ENCODE measurements at regions not wholly inside any gene's neighbourhood (a gene's known extent, or its start where the extent isn't known, plus 50 kb on each side); places are given as distances from the start of the nearest gene placed in this dataset.

DNA sequence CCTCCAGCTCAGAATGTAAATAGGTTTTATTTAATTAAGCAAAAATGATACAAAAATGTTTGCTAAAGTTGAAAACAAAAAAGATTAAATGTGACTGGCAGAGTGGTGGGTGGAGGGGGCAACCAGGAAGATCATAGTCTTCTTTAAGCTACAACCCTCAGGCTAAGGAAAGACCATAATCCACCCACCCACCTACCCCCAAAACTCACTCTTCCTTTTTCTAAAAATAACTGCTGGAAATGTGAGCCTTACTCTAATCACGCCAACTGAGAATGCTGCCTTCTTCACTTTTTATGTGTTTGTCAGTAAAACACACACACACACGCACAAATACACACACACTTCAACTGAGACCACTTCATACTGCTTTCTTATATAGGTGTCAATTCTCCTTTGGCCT, 230.0 kb upstream of the EGLN3 start:
- Histone ChIP-seq H3K9me3 (no peaks in the 10 kb centered on the region), H3K27me3 (no peaks in the 10 kb centered on the region), H3K4me1 (ENCODE audit: control insufficient read depth in 1 of 2, insufficient read depth in 1 of 2, low read depth in 1 of 2, low read length in 1 of 2) (no peaks in the 10 kb centered on the region), H3K36me3 (no peaks in the 10 kb centered on the region), H3K4me3 (ENCODE audit: low read depth in 1 of 2, low read length in 1 of 2) (no peak overlapping the region), H3K27ac (no peak overlapping the region)
- TF ChIP-seq, protein P1, sequence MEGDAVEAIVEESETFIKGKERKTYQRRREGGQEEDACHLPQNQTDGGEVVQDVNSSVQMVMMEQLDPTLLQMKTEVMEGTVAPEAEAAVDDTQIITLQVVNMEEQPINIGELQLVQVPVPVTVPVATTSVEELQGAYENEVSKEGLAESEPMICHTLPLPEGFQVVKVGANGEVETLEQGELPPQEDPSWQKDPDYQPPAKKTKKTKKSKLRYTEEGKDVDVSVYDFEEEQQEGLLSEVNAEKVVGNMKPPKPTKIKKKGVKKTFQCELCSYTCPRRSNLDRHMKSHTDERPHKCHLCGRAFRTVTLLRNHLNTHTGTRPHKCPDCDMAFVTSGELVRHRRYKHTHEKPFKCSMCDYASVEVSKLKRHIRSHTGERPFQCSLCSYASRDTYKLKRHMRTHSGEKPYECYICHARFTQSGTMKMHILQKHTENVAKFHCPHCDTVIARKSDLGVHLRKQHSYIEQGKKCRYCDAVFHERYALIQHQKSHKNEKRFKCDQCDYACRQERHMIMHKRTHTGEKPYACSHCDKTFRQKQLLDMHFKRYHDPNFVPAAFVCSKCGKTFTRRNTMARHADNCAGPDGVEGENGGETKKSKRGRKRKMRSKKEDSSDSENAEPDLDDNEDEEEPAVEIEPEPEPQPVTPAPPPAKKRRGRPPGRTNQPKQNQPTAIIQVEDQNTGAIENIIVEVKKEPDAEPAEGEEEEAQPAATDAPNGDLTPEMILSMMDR (IDR thresholded peaks at IDR 0.05), result no peak

DNA sequence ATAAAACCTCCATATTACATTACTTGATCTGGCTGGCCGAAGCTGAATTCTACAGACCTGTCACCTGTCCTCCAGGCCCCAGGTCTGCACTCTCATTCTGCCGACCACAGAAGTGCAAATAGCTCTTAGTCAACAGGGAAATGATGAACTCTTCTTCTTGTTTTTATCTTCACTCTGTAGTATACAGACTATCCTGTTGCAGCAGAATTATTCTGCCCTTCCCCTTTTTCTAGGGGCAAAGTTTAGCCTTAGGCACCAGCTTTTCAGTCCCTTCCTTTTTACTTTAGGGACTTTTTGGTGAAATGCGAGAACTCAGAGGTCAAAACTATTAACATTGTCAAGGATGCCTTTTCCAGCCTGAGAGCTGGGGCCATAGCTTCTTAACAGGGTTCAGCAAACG, 229.6 kb upstream of the EGLN3 start:
- Histone ChIP-seq H3K4me3 (ENCODE audit: low read depth in 1 of 2, low read length in 1 of 2) (no peak overlapping the region), H3K4me1 (ENCODE audit: control insufficient read depth in 1 of 2, insufficient read depth in 1 of 2, low read depth in 1 of 2, low read length in 1 of 2) (no peaks in the 10 kb centered on the region), H3K27me3 (no peaks in the 10 kb centered on the region), H3K36me3 (no peaks in the 10 kb centered on the region), H3K9me3 (no peaks in the 10 kb centered on the region), H3K27ac (no peak overlapping the region)
- TF ChIP-seq, protein P1 (IDR thresholded peaks at IDR 0.05), result no peak

DNA sequence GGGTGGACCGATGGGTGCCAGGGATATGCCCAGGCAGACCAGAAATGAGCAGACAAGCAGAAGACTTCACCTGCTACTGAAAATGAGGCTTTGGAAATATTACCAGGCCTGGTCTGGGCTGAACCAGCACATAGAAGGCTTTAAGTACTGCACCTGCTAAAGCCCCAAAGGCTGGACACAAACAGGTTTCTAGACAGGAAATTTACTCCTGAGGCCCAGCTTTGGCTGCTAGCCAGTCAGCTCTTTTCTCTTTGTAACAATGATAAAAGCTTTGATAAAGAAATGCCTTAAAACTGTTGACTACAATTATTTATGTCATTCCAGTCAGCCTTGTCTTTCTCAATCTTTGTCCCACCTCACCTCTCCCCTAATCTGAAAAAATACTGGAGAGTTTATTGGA, 228.9 kb upstream of the EGLN3 start:
- Histone ChIP-seq H3K4me1 (ENCODE audit: control insufficient read depth in 1 of 2, insufficient read depth in 1 of 2, low read depth in 1 of 2, low read length in 1 of 2) (no peaks in the 10 kb centered on the region), H3K36me3 (no peaks in the 10 kb centered on the region), H3K4me3 (ENCODE audit: low read depth in 1 of 2, low read length in 1 of 2) (no peak overlapping the region), H3K9me3 (no peaks in the 10 kb centered on the region), H3K27me3 (no peaks in the 10 kb centered on the region), H3K27ac (no peak overlapping the region)
- TF ChIP-seq, protein P1 (IDR thresholded peaks at IDR 0.05), result no peak

DNA sequence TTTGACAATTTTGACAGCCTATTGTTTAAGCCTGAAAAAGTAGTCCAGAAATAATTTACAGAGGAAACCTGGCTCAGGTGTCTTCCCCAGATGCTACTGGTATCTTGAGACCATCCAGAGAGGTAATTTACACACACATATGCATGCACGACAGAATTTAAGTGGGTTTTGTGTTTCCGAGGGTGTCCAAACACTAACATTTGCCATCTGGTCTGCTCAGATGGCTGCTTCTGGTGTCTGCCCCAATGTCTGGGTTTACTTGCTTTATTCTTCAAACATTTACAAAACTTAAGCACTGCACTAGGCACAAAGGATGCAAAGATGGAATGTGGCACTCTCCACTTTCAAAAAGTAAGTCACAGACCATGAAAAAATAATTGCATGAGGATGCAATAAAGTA, 226.6 kb upstream of the EGLN3 start:
- Histone ChIP-seq H3K36me3 (no peaks in the 10 kb centered on the region), H3K4me1 (ENCODE audit: control insufficient read depth in 1 of 2, insufficient read depth in 1 of 2, low read depth in 1 of 2, low read length in 1 of 2) (no peaks in the 10 kb centered on the region), H3K27me3 (no peaks in the 10 kb centered on the region), H3K27ac (no peak overlapping the region), H3K9me3 (no peaks in the 10 kb centered on the region), H3K4me3 (ENCODE audit: low read depth in 1 of 2, low read length in 1 of 2) (no peak overlapping the region)
- TF ChIP-seq, protein P1 (IDR thresholded peaks at IDR 0.05), result no peak

DNA sequence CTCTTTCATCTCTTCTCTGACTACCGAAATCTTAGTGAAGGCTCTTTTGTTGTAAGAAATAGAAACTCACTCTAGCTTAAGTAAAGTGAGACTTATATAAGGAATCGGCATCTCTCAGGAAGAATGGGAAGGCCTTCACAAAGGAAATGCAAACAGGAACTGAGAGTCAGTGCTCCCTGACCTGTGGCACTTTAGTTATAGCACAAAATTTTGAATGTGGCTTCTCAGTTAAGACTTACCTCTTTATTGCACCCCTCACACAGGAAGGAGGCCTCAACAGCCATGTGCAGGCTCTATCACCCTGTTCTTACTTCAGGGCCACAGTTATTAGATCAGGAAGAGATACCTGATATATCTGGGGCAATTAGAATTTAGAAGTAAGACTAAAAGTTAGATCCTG, 224.7 kb upstream of the EGLN3 start:
- H3K27me3 ChIP-seq, result no peaks in the 10 kb centered on the region
- H3K4me1 ChIP-seq (ENCODE audit: control insufficient read depth in 1 of 2, insufficient read depth in 1 of 2, low read depth in 1 of 2, low read length in 1 of 2), result no peaks in the 10 kb centered on the region
- H3K9me3 ChIP-seq, result no peaks in the 10 kb centered on the region
- H3K4me3 ChIP-seq (ENCODE audit: low read depth in 1 of 2, low read length in 1 of 2), result no peak overlapping the region
- H3K36me3 ChIP-seq, result no peaks in the 10 kb centered on the region
- TF ChIP-seq, protein P1 (IDR thresholded peaks at IDR 0.05), result no peak
- no peak overlapping the region for H3K27ac ChIP-seq

DNA sequence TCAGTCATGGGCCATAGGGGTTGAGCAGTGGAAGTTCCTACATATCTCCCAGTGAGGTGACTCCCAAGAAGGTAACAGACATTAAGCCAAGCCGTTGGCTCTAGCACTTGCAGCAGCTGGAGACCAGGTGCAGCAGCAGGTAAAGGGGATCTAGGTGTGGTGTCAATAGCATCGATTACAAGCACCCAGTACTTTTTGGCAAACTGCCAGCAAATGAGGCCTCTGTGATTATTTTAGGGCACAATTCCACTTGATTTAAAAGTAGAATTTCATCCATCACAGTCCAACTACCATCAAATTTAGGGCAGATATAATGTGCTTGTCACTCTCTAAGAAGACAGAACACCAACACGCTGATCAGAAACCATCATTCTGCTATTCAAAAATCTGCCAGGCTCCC, 224.1 kb upstream of the EGLN3 start:
- Histone ChIP-seq H3K27me3 (no peaks in the 10 kb centered on the region), H3K9me3 (no peaks in the 10 kb centered on the region), H3K36me3 (no peaks in the 10 kb centered on the region), H3K4me1 (ENCODE audit: control insufficient read depth in 1 of 2, insufficient read depth in 1 of 2, low read depth in 1 of 2, low read length in 1 of 2) (no peaks in the 10 kb centered on the region), H3K4me3 (ENCODE audit: low read depth in 1 of 2, low read length in 1 of 2) (no peak overlapping the region), H3K27ac (no peak overlapping the region)
- TF ChIP-seq, protein P1 (IDR thresholded peaks at IDR 0.05), result no peak
